Osteocyte (in vitro differentiated cells): ENCODE measurements at regions not wholly inside any gene's neighbourhood (a gene's known extent, or its start where the extent isn't known, plus 50 kb on each side); places are given as distances from the start of the nearest gene placed in this dataset.

ENCODE experiments used
- DNase-seq: peaks from one replicate; pipeline ENCODE4 v3.0.0; 2021; ENCODE audit warnings: mixed read lengths; ENCODE audit not compliant: unreplicated experiment; ENCODE audit errors: extremely low spot score
- H3K27ac Mint-ChIP-seq: one replicate; pipeline ENCODE4 v1.8.0; 2021; ENCODE audit warnings: mild to moderate bottlenecking, mixed read lengths; ENCODE audit not compliant: unreplicated experiment
- H3K27me3 Mint-ChIP-seq: one replicate; pipeline ENCODE4 v1.8.0; 2021; ENCODE audit warnings: mixed read lengths; ENCODE audit not compliant: unreplicated experiment
- H3K36me3 Mint-ChIP-seq: one replicate; pipeline ENCODE4 v1.8.0; 2021; ENCODE audit warnings: mixed read lengths; ENCODE audit not compliant: unreplicated experiment
- H3K4me1 Mint-ChIP-seq: one replicate; pipeline ENCODE4 v1.8.0; 2021; ENCODE audit warnings: mixed read lengths; ENCODE audit not compliant: unreplicated experiment
- H3K4me3 Mint-ChIP-seq: one replicate; pipeline ENCODE4 v1.8.0; 2021; ENCODE audit warnings: mild to moderate bottlenecking, moderate library complexity, mixed read lengths; ENCODE audit not compliant: unreplicated experiment
- H3K9me3 Mint-ChIP-seq: one replicate; pipeline ENCODE4 v1.8.0; 2021; ENCODE audit warnings: mixed read lengths; ENCODE audit not compliant: unreplicated experiment
- TF ChIP-seq, protein P1 (sequence below): fragments of 200-600 bp; sonication (generic); IDR thresholded peaks from 2 replicates; pipeline ENCODE4 v1.5.0; 2021; ENCODE audit warnings: antibody characterized with exemption, mild to moderate bottlenecking, moderate library complexity

DNA sequence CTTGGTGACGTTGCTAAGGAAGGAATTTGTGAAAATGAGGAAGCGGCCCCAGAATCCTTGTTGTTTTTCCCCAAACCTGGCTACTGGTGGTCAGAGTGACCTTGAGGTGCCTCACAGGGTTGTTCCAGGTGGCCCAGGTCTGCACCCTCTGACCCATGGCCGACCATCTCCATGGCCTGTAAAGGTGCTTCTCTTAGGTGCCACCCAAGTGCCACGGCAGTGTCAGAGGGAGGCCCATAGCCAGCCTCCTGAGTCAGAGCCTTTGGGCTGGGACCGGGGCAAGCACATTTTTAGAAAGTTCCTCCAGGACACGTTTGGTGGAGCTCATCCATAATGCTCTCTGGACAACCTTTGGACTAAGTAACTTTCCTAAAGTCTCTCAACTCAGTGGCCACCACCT lies 83.9 kb upstream of the IRS2 start:
- H3K27me3 Mint-ChIP-seq, result peaks cover 10% of the 10 kb centered on the region

DNA sequence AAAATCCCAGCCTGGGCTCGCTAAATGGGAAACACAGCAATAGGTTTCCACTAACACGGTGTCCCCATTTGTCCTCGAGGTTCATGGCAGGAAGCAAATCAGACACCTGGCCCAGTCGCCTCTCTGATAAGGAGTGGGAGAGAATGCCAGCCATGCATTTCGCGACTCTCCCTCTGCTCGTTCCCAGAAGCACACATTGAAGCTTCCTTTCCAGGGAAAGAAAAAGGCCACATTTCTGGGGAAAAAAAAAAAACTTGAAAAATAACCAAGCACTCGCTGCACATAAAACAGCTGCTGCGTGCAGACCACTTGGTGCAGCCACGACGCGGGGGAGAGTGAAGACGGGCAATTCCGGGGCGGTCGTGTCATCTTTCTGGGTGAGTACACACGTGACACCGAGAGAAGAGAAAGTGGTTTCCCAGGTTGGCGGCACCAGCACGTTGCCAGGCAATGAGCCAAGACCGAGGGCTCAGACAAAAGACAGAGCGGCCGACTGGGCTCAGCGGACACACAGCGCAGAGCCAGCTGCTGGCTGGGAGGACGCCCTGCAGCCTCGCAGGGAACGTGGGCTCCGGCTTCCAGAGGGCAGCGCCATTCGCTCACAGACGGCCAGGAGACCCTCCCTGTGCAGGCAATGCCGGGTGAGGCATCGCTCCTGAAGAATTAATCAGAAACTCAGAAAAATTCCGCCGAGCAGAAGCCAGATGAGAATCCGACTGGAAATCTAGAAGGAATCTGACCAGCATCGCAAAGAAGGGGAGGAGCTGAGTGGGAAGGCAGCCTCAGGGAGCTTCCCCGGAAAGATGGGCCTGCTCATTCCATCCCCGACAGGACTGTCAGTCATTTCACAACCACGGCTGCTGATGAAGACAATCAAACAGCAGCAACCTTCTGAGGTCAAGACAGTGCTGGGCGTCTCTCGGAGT lies 83.2 kb upstream of the IRS2 start:
- TF ChIP-seq, protein P1, sequence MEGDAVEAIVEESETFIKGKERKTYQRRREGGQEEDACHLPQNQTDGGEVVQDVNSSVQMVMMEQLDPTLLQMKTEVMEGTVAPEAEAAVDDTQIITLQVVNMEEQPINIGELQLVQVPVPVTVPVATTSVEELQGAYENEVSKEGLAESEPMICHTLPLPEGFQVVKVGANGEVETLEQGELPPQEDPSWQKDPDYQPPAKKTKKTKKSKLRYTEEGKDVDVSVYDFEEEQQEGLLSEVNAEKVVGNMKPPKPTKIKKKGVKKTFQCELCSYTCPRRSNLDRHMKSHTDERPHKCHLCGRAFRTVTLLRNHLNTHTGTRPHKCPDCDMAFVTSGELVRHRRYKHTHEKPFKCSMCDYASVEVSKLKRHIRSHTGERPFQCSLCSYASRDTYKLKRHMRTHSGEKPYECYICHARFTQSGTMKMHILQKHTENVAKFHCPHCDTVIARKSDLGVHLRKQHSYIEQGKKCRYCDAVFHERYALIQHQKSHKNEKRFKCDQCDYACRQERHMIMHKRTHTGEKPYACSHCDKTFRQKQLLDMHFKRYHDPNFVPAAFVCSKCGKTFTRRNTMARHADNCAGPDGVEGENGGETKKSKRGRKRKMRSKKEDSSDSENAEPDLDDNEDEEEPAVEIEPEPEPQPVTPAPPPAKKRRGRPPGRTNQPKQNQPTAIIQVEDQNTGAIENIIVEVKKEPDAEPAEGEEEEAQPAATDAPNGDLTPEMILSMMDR, result no peak
- Mint-ChIP-seq H3K27ac (no peak overlapping the region), H3K9me3 (no peaks in the 10 kb centered on the region), H3K4me1 (peaks cover under 1% of the 10 kb centered on the region), H3K27me3 (peaks cover 10% of the 10 kb centered on the region), H3K4me3 (no peak overlapping the region), H3K36me3 (no peaks in the 10 kb centered on the region)
- DNase-seq, result no peak

More for the DNA sequence above, 83.9 kb upstream of the IRS2 start:
- H3K4me3 Mint-ChIP-seq, result no peak overlapping the region
- TF ChIP-seq, protein P1, result no peak
- DNase-seq, result no peak
- no peaks in the 10 kb centered on the region for H3K36me3 Mint-ChIP-seq
- peaks cover 2% of the 10 kb centered on the region for H3K4me1 Mint-ChIP-seq
- no peaks in the 10 kb centered on the region for H3K9me3 Mint-ChIP-seq
- H3K27ac Mint-ChIP-seq, result no peak overlapping the region

DNA sequence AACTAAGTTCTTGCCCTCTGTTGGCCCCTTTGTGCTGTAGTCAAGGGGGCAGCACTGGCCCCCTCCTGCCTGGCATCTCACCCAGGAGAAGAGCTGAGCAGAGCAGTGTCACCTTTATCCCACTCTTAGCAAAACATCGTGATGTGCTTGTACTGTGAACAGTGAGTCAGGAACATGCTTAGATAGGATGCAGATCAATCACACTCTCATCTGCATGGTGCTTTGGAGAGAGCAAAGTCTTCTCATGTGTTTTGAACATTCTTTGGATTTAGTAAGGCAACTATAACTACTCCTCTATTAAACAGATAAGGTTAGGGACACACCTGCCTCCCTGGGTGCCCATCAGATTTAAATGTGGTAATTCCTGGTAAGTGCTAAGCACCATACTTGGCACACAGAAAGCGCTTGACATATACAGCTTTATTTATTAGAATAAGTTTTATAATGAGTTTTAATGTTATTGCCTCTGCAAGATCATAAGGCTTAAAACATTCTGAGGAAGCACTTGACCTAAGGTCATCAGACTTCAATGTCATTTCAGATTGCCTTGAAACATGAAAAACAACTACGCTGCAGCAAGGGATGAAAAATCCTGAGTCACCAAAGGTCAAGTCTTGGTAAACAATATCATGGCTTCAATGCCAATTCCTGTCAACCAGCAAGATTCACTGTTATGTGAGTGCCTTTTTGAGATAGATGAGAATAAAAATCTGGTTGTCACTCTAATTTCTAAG lies 82.4 kb upstream of the IRS2 start:
- no peak overlapping the region for H3K27ac Mint-ChIP-seq
- H3K9me3 Mint-ChIP-seq, result no peaks in the 10 kb centered on the region
- DNase-seq, result no peak
- H3K4me1 Mint-ChIP-seq, result no peaks in the 10 kb centered on the region
- TF ChIP-seq, protein P1, result no peak
- H3K27me3 Mint-ChIP-seq, result peaks cover 10% of the 10 kb centered on the region
- H3K4me3 Mint-ChIP-seq, result no peak overlapping the region
- H3K36me3 Mint-ChIP-seq, result no peaks in the 10 kb centered on the region

DNA sequence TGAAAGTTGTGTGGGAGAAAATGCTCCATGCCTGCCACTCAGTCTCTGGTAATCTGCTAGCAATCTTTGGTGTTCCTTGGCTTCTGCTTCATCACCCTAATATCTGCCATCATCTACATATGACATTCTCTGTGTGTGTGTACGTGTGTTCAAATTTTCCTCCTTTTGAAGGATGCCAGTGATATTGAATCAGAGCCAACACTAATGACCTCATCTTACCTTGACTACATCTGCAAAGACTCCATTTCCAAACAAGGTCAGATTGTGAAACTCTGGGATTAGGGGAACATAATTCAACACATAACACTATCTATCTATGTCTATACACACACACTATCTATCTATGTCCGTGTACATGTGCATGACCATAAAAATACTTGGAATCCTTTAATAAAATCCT lies 81.4 kb upstream of the IRS2 start:
- TF ChIP-seq, protein P1, result no peak
- H3K36me3 Mint-ChIP-seq, result no peaks in the 10 kb centered on the region
- H3K27me3 Mint-ChIP-seq, result peaks cover 10% of the 10 kb centered on the region
- no peaks in the 10 kb centered on the region for H3K4me1 Mint-ChIP-seq
- H3K4me3 Mint-ChIP-seq, result no peak overlapping the region
- no peak overlapping the region for H3K27ac Mint-ChIP-seq
- H3K9me3 Mint-ChIP-seq, result no peaks in the 10 kb centered on the region
- DNase-seq, result no peak

DNA sequence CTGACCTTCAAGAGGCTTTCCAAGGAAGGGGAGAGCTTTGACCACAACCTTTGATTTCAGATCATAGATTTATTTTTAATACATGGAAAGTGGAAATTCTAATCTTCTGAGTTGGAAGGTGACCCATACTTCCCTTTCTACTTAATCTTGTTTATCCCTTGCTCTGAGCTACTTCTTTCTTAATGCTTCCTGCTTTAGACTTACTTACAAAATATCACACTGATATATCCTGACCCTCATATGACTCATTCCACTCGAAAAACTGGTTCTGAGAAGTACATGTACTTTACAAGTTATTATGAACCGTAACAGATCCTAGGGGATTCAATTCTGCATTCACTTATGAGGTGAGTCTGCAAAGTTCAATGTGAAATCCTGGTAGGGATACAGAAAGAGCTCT lies 76.2 kb upstream of the IRS2 start:
- H3K27me3 Mint-ChIP-seq, result peaks cover 23% of the 10 kb centered on the region
- H3K36me3 Mint-ChIP-seq, result no peaks in the 10 kb centered on the region
- no peaks in the 10 kb centered on the region for H3K4me1 Mint-ChIP-seq
- no peak for DNase-seq
- TF ChIP-seq, protein P1, result no peak
- H3K27ac Mint-ChIP-seq, result no peak overlapping the region
- no peak overlapping the region for H3K4me3 Mint-ChIP-seq
- no peaks in the 10 kb centered on the region for H3K9me3 Mint-ChIP-seq
